Upper lobe of right lung (tissue), 1 donor: ENCODE measurements at regions not wholly inside any gene's neighbourhood (a gene's known extent, or its start where the extent isn't known, plus 50 kb on each side); places are given as distances from the start of the nearest gene placed in this dataset.

Experiments
- ATAC-seq: fragments of 200-7000 bp; cut with Tn5 transposase; one replicate; pipeline ENCODE4 v1.9.1; 2020; ENCODE audit warnings: mild to moderate bottlenecking, moderate library complexity
- DNase-seq: peaks from one replicate; pipeline ENCODE4 v3.0.0-alpha.2; 2020
- H3K27ac ChIP-seq: fragments of 200-600 bp; one replicate; pipeline ENCODE4 v1.8.0; 2022
- H3K27me3 ChIP-seq: fragments of 200-600 bp; one replicate; pipeline ENCODE4 v1.8.0; 2022; ENCODE audit warnings: mild to moderate bottlenecking
- H3K36me3 ChIP-seq: fragments of 200-600 bp; one replicate; pipeline ENCODE4 v1.8.0; 2022
- H3K4me1 ChIP-seq: fragments of 200-600 bp; one replicate; pipeline ENCODE4 v1.8.0; 2022
- H3K4me3 ChIP-seq: fragments of 200-600 bp; one replicate; pipeline ENCODE4 v1.8.0; 2022; ENCODE audit warnings: mild to moderate bottlenecking
- H3K9me3 ChIP-seq: fragments of 200-600 bp; one replicate; pipeline ENCODE4 v1.8.0; 2022
- intact Hi-C: fragments of 100-400 bp; cut with DNase I; formaldehyde crosslinking; loops from one replicate; pipeline ENCODE4 v1.11.0; 2022
- TF ChIP-seq, protein P1 (sequence below): fragments of 200-600 bp; IDR thresholded peaks from one replicate; pipeline ENCODE4 v1.8.0; 2022; ENCODE audit warnings: antibody characterized with exemption
- donor health status: DM: no; HTN: yes; CAD: no; lungs with severe emphysema.

DNA sequence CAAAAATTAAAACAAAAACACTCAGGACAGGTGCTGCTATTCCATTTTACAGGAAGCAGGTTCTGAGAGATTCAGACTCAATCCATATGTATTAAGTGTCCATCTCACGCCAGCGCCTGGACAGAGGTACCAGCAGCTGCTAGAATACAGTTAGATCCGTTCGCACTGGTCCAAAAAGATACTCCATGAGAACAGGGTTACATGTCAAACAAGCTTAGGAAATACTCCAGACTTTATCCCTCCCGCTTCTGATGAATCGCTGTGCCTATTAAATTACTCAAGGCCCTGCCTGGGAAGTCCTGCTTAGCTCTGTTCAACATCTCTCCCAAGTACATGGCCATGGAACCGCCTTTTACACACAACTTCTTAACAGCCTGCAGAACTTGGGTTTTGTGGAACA lies 50.2 kb upstream of the SLC35C1 start:
- no peak for ATAC-seq
- no peak overlapping the region for H3K27ac ChIP-seq
- DNase-seq: no peak
- H3K36me3 ChIP-seq: no peaks in the 10 kb centered on the region
- TF ChIP-seq, protein P1, sequence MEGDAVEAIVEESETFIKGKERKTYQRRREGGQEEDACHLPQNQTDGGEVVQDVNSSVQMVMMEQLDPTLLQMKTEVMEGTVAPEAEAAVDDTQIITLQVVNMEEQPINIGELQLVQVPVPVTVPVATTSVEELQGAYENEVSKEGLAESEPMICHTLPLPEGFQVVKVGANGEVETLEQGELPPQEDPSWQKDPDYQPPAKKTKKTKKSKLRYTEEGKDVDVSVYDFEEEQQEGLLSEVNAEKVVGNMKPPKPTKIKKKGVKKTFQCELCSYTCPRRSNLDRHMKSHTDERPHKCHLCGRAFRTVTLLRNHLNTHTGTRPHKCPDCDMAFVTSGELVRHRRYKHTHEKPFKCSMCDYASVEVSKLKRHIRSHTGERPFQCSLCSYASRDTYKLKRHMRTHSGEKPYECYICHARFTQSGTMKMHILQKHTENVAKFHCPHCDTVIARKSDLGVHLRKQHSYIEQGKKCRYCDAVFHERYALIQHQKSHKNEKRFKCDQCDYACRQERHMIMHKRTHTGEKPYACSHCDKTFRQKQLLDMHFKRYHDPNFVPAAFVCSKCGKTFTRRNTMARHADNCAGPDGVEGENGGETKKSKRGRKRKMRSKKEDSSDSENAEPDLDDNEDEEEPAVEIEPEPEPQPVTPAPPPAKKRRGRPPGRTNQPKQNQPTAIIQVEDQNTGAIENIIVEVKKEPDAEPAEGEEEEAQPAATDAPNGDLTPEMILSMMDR: no peak
- no peak overlapping the region for H3K4me3 ChIP-seq
- no peaks in the 10 kb centered on the region for H3K4me1 ChIP-seq
- intact Hi-C loops: no loop called here
- H3K9me3 ChIP-seq: no peaks in the 10 kb centered on the region
- peaks cover 12% of the 10 kb centered on the region for H3K27me3 ChIP-seq

DNA sequence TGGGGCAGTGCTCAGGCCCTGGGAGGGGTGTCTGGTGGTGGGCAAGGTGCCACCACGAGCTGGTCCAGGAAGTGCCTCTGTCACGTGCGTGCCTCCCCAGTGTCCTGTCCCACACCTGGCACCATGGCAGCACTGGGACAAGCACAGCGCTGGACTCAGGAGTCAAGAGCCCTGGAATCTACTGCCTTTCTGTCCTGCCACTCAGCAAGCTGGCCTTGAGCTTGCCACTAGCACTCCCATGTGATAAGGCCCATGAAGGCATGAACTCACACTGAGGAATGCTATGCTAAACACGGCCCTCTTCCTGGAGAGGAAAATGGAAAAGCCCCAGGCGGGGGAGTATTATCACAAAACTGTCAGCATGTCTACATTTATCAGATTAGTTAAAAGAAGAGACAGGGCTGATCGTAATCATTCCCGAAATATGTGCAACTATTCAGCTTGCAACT lies 50.7 kb upstream of the SLC35C1 start:
- Histone ChIP-seq H3K27me3 (peaks cover 15% of the 10 kb centered on the region), H3K4me1 (no peaks in the 10 kb centered on the region), H3K4me3 (no peak overlapping the region), H3K36me3 (no peaks in the 10 kb centered on the region), H3K9me3 (no peaks in the 10 kb centered on the region), H3K27ac (no peak overlapping the region)
- TF ChIP-seq, protein P1: no peak
- ATAC-seq (peak; percentile 81), DNase-seq (peak; percentile 68)
- intact Hi-C loops: no loop called here

DNA sequence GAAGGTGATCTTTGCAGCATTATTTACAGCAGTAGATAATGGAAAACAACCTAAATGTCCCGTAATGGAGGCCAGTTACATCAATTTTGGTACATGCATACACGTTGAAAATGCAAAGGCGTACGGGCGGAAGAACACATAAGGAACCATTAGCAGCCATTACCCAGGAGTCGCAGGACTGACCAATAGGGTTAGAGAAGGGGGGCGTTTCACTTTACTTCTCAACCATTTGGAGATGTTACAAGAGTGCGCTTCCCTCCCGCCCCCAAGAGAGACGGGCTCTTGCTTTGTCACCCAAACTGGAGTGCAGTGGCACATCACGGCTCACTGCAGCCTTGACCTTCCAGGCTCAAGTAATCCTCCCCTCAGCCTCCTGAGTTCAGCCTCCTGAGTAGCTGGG lies 52.8 kb upstream of the SLC35C1 start:
- Histone ChIP-seq H3K4me3 (no peak overlapping the region), H3K4me1 (no peaks in the 10 kb centered on the region), H3K36me3 (no peaks in the 10 kb centered on the region), H3K27ac (no peak overlapping the region), H3K27me3 (peaks cover 10% of the 10 kb centered on the region), H3K9me3 (no peaks in the 10 kb centered on the region)
- ATAC-seq: no peak
- no peak for DNase-seq
- intact Hi-C loops: no loop called here
- TF ChIP-seq, protein P1: no peak

DNA sequence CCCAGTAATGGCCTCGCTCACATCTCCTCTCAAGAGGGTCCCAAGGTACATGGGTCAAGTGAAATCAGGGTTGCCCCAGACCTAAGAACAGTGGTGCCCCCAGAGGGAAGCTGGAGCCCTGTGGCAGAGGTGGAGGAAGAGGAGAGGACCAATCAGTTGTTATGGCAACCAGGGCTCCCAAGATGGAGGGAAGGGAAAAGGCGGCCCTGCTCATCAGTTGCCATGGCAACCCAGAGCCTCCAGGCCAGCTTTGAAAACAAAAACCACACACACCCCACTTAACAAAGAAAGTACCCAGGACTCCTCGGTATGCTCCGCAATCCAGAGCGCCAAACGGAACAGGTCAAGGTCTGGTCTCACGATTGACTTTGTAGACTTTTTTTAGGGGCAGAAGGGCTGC lies 53.5 kb upstream of the SLC35C1 start:
- DNase-seq (no peak), ATAC-seq (no peak)
- H3K4me1 ChIP-seq: no peaks in the 10 kb centered on the region
- no peak overlapping the region for H3K4me3 ChIP-seq
- H3K36me3 ChIP-seq: no peaks in the 10 kb centered on the region
- peaks cover 10% of the 10 kb centered on the region for H3K27me3 ChIP-seq
- H3K27ac ChIP-seq: no peak overlapping the region
- TF ChIP-seq, protein P1: no peak
- intact Hi-C loops: no loop called here
- H3K9me3 ChIP-seq: no peaks in the 10 kb centered on the region

DNA sequence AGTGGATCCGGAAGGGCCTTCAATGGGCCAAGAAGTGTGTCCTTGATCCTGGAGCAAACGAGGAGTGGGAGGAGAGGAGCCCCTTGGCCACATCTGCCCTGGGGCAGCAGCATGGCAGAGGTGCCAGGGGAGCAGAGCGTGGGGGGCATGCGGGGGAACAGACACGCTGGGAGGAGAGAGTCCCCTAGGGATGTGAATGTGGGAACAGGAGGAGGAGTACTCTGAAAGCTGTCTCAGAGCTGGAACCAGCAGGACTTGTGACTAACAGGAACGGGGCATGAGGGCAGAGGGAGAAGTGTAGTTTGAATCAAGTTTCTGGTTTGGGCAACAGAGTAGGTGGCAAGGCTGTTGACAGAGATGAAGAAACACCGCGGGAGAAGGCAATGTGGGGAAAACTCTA lies 54.5 kb upstream of the SLC35C1 start:
- H3K36me3 ChIP-seq: no peaks in the 10 kb centered on the region
- peaks cover 10% of the 10 kb centered on the region for H3K27me3 ChIP-seq
- TF ChIP-seq, protein P1: no peak
- H3K9me3 ChIP-seq: no peaks in the 10 kb centered on the region
- H3K4me1 ChIP-seq: no peaks in the 10 kb centered on the region
- no peak for ATAC-seq
- intact Hi-C loops: no loop called here
- peak; percentile 39 for DNase-seq
- H3K4me3 ChIP-seq: no peak overlapping the region
- no peak overlapping the region for H3K27ac ChIP-seq

DNA sequence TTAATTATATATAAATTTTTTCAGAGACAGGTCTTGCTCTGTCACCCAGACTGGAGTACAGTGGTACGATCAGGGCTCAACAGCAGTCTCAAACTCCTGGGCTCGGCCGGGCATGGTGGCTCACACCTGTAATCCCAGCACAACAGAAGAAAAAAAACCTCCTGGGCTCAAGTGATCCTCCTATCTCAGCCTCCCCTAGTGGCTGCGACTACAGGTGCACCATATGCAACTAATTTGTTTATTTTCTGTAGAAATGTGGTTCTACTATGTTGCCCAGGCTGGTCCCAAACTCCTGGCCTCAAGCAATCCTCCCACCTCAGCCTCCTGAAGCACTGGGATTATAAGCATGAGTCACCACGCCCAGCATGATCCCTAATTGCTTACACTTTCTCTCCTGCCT lies 56.1 kb upstream of the SLC35C1 start:
- H3K4me3 ChIP-seq: no peak overlapping the region
- peaks cover 10% of the 10 kb centered on the region for H3K27me3 ChIP-seq
- DNase-seq (no peak), ATAC-seq (no peak)
- no peaks in the 10 kb centered on the region for H3K4me1 ChIP-seq
- TF ChIP-seq, protein P1: no peak
- H3K36me3 ChIP-seq: no peaks in the 10 kb centered on the region
- H3K9me3 ChIP-seq: no peaks in the 10 kb centered on the region
- intact Hi-C loops: no loop called here
- no peak overlapping the region for H3K27ac ChIP-seq
